ENCODE measurements at regions not wholly inside any gene's neighbourhood (a gene's known extent, or its start where the extent isn't known, plus 50 kb on each side); places are given as distances from the start of the nearest gene placed in this dataset.

- Histone ChIP-seq H3K4me2 (ENCODE audit: insufficient read depth, low read length) (no peak overlapping the region), H4K20me1 (ENCODE audit: insufficient read depth, low read length) (no peaks in the 10 kb centered on the region), H3K27ac (ENCODE audit: low read length) (no peak overlapping the region), H2AFZ (ENCODE audit: low read depth, low read length) (no peak overlapping the region), H3K4me1 (ENCODE audit: insufficient read depth, low read length) (peaks cover 33% of the 10 kb centered on the region), H3K9ac (ENCODE audit: low read depth, low read length) (no peak overlapping the region), H3K4me3 (ENCODE audit: low read depth in 1 of 2, low read length in 2 of 2) (no peak overlapping the region), H3K36me3 (ENCODE audit: insufficient read depth, low read length) (no peaks in the 10 kb centered on the region), H3K27me3 (ENCODE audit: insufficient read depth, low read length, poor library complexity) (no peaks in the 10 kb centered on the region), H3K79me2 (ENCODE audit: insufficient read depth, low read length) (no peaks in the 10 kb centered on the region), H3K9me3 (ENCODE audit: insufficient read depth, low read length, severe bottlenecking) (no peaks in the 10 kb centered on the region)
- ATAC-seq (ENCODE audit: insufficient read depth, low read depth), result no peak
- TF ChIP-seq, protein P1, sequence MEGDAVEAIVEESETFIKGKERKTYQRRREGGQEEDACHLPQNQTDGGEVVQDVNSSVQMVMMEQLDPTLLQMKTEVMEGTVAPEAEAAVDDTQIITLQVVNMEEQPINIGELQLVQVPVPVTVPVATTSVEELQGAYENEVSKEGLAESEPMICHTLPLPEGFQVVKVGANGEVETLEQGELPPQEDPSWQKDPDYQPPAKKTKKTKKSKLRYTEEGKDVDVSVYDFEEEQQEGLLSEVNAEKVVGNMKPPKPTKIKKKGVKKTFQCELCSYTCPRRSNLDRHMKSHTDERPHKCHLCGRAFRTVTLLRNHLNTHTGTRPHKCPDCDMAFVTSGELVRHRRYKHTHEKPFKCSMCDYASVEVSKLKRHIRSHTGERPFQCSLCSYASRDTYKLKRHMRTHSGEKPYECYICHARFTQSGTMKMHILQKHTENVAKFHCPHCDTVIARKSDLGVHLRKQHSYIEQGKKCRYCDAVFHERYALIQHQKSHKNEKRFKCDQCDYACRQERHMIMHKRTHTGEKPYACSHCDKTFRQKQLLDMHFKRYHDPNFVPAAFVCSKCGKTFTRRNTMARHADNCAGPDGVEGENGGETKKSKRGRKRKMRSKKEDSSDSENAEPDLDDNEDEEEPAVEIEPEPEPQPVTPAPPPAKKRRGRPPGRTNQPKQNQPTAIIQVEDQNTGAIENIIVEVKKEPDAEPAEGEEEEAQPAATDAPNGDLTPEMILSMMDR (IDR thresholded peaks at IDR 0.05; ENCODE audit: borderline replicate concordance, extremely low read depth, low read length, poor library complexity, severe bottlenecking), result no peak
- TF ChIP-seq EZH2 (IDR thresholded peaks at IDR 0.05; ENCODE audit: borderline replicate concordance, low read depth, low read length, severe bottlenecking), result no peak
- no peak for DNase-seq
Observed at GRCh38 chr2:12002215-12002614, 255.8 kb downstream of the LPIN1 start.

- Histone ChIP-seq H3K79me2 (ENCODE audit: insufficient read depth, low read length) (no peaks in the 10 kb centered on the region), H3K9me3 (ENCODE audit: insufficient read depth, low read length, severe bottlenecking) (no peaks in the 10 kb centered on the region), H3K4me2 (ENCODE audit: insufficient read depth, low read length) (no peak overlapping the region), H3K9ac (ENCODE audit: low read depth, low read length) (no peak overlapping the region), H3K27me3 (ENCODE audit: insufficient read depth, low read length, poor library complexity) (no peaks in the 10 kb centered on the region), H2AFZ (ENCODE audit: low read depth, low read length) (no peak overlapping the region), H3K4me1 (ENCODE audit: insufficient read depth, low read length) (peaks cover 19% of the 10 kb centered on the region), H4K20me1 (ENCODE audit: insufficient read depth, low read length) (no peaks in the 10 kb centered on the region), H3K36me3 (ENCODE audit: insufficient read depth, low read length) (no peaks in the 10 kb centered on the region), H3K4me3 (ENCODE audit: low read depth in 1 of 2, low read length in 2 of 2) (no peak overlapping the region), H3K27ac (ENCODE audit: low read length) (no peak overlapping the region)
- DNase-seq (no peak), ATAC-seq (ENCODE audit: insufficient read depth, low read depth) (no peak)
- TF ChIP-seq, protein P1 (IDR thresholded peaks at IDR 0.05; ENCODE audit: borderline replicate concordance, extremely low read depth, low read length, poor library complexity, severe bottlenecking), result no peak
- TF ChIP-seq EZH2 (IDR thresholded peaks at IDR 0.05; ENCODE audit: borderline replicate concordance, low read depth, low read length, severe bottlenecking), result no peak
Observed at GRCh38 chr2:12004713-12005112, 258.3 kb downstream of the LPIN1 start.

- no peak for TF ChIP-seq EZH2 (IDR thresholded peaks at IDR 0.05; ENCODE audit: borderline replicate concordance, low read depth, low read length, severe bottlenecking)
- TF ChIP-seq, protein P1 (IDR thresholded peaks at IDR 0.05; ENCODE audit: borderline replicate concordance, extremely low read depth, low read length, poor library complexity, severe bottlenecking), result no peak
- no peaks in the 10 kb centered on the region for H3K9me3 ChIP-seq (ENCODE audit: insufficient read depth, low read length, severe bottlenecking)
- no peaks in the 10 kb centered on the region for H3K79me2 ChIP-seq (ENCODE audit: insufficient read depth, low read length)
- no peaks in the 10 kb centered on the region for H4K20me1 ChIP-seq (ENCODE audit: insufficient read depth, low read length)
- peaks cover 19% of the 10 kb centered on the region for H3K4me1 ChIP-seq (ENCODE audit: insufficient read depth, low read length)
- DNase-seq (peak; percentile 83), ATAC-seq (ENCODE audit: insufficient read depth, low read depth) (peak; percentile 98)
- no peaks in the 10 kb centered on the region for H3K36me3 ChIP-seq (ENCODE audit: insufficient read depth, low read length)
- H3K27me3 ChIP-seq (ENCODE audit: insufficient read depth, low read length, poor library complexity), result no peaks in the 10 kb centered on the region
- H2AFZ ChIP-seq (ENCODE audit: low read depth, low read length), result no peak overlapping the region
- H3K9ac ChIP-seq (ENCODE audit: low read depth, low read length), result no peak overlapping the region
- H3K4me3 ChIP-seq (ENCODE audit: low read depth in 1 of 2, low read length in 2 of 2), result peak overlapping the region in 1 of 2 experiments; percentile 24; a peak in 1 of 4 replicates
- peak overlapping the region; percentile 51 for H3K4me2 ChIP-seq (ENCODE audit: insufficient read depth, low read length)
- H3K27ac ChIP-seq (ENCODE audit: low read length), result peak overlapping the region; percentile 47; the same call in 1 of the 2 replicates
Observed at GRCh38 chr2:12005886-12006681, 259.7 kb downstream of the LPIN1 start.
